ENCODE measurements at regions not wholly inside any gene's neighbourhood (a gene's known extent, or its start where the extent isn't known, plus 50 kb on each side); places are given as distances from the start of the nearest gene placed in this dataset.

- TF ChIP-seq CTCF (IDR thresholded peaks at IDR 0.05) (no peak), TCF7L2 (IDR thresholded peaks at IDR 0.05; ENCODE audit: low read depth, low read length) (no peak), POLR2AphosphoS5 (IDR thresholded peaks at IDR 0.05; ENCODE audit: low read depth, low read length) (no peak)
Measured at GRCh38 chr6:130748041-130748440, 79.2 kb upstream of the SMLR1 start.
